ENCODE measurements at regions not wholly inside any gene's neighbourhood (a gene's known extent, or its start where the extent isn't known, plus 50 kb on each side); places are given as distances from the start of the nearest gene placed in this dataset.

GRCh38 chr2:195160963-195161362 lies 496.1 kb upstream of the SLC39A10 start:
- TF ChIP-seq POLR2AphosphoS5 (IDR thresholded peaks at IDR 0.05) = no peak
- no peak for TF ChIP-seq CTCF (IDR thresholded peaks at IDR 0.05)
- TF ChIP-seq EP300 (IDR thresholded peaks at IDR 0.05) = no peak

Data from sigmoid colon (tissue), 4 donors.